Natural killer cell treated with Interleukin-12 subunit alpha and Interleukin-12 subunit beta and Interleukin-15 and Interleukin-18, amount 100 ng/mL, for 72 hours (primary cell): ENCODE measurements at regions not wholly inside any gene's neighbourhood (a gene's known extent, or its start where the extent isn't known, plus 50 kb on each side); places are given as distances from the start of the nearest gene placed in this dataset.

Source experiments
- ATAC-seq, 2 donors: fragments of 150-1000 bp; cut with Tn5 transposase in 1 of 2; sonication (Bioruptor Pico), chemical (Tn5 transposase) in 1 of 2; 2 replicates each; pipeline ENCODE4 v1.10.0; 2021
- DNase-seq: peaks from one replicate; pipeline ENCODE4 v3.0.0; 2022; ENCODE audit warnings: low spot score
- H3K27ac Mint-ChIP-seq, 2 donors: 1 replicate in 1 of 2; 2 replicates in 1 of 2; pipeline ENCODE4 v1.8.0; 2022; ENCODE audit warnings: mixed read lengths in 2 of 2, mild to moderate bottlenecking in 1 of 2, moderate library complexity in 1 of 2
- H3K27me3 Mint-ChIP-seq, 2 donors: 1 replicate in 1 of 2; 2 replicates in 1 of 2; pipeline ENCODE4 v1.8.0; 2022; ENCODE audit warnings: mixed read lengths in 2 of 2
- H3K36me3 Mint-ChIP-seq: one replicate; pipeline ENCODE4 v1.8.0; 2022; ENCODE audit warnings: mixed read lengths
- H3K4me1 Mint-ChIP-seq, 2 donors: 1 replicate in 1 of 2; 2 replicates in 1 of 2; pipeline ENCODE4 v1.8.0; 2022; ENCODE audit warnings: low read depth in 2 of 2, mixed read lengths in 2 of 2, mild to moderate bottlenecking in 1 of 2
- H3K4me3 Mint-ChIP-seq: one replicate; pipeline ENCODE4 v1.8.0; 2022; ENCODE audit warnings: mixed read lengths
- H3K9me3 Mint-ChIP-seq: 2 replicates; pipeline ENCODE4 v1.8.0; 2022; ENCODE audit warnings: mixed read lengths

GRCh38 chr5:2329741-2330140, 421.7 kb downstream of the IRX2 start:
- ATAC-seq (peak in 1 of 2 donors; percentile 32), DNase-seq (no peak)
- Mint-ChIP-seq H3K4me3 (no peak overlapping the region), H3K4me1 (no peaks in the 10 kb centered on the region), H3K27ac (no peak overlapping the region), H3K27me3 (no peaks in the 10 kb centered on the region), H3K36me3 (no peaks in the 10 kb centered on the region), H3K9me3 (peaks cover 3% of the 10 kb centered on the region)

- no peak for DNase-seq
- H3K27ac Mint-ChIP-seq = no peak overlapping the region
- H3K27me3 Mint-ChIP-seq = no peaks in the 10 kb centered on the region
- no peaks in the 10 kb centered on the region for H3K9me3 Mint-ChIP-seq
- H3K36me3 Mint-ChIP-seq = no peaks in the 10 kb centered on the region
- ATAC-seq = no peak
- H3K4me1 Mint-ChIP-seq = no peaks in the 10 kb centered on the region
- no peak overlapping the region for H3K4me3 Mint-ChIP-seq
Measured at GRCh38 chr5:2326601-2327000, 424.9 kb downstream of the IRX2 start.

- H3K9me3 Mint-ChIP-seq = no peaks in the 10 kb centered on the region
- H3K4me1 Mint-ChIP-seq = no peaks in the 10 kb centered on the region
- no peak overlapping the region for H3K4me3 Mint-ChIP-seq
- H3K27ac Mint-ChIP-seq = no peak overlapping the region
- H3K27me3 Mint-ChIP-seq = no peaks in the 10 kb centered on the region
- DNase-seq = no peak
- H3K36me3 Mint-ChIP-seq = no peaks in the 10 kb centered on the region
- no peak for ATAC-seq
Measured at GRCh38 chr5:2324788-2325187, 426.7 kb downstream of the IRX2 start.

GRCh38 chr5:2320611-2321010, 430.9 kb downstream of the IRX2 start:
- Mint-ChIP-seq H3K9me3 (no peaks in the 10 kb centered on the region), H3K27ac (no peak overlapping the region), H3K27me3 (no peaks in the 10 kb centered on the region), H3K4me3 (no peak overlapping the region), H3K4me1 (no peaks in the 10 kb centered on the region), H3K36me3 (no peaks in the 10 kb centered on the region)
- no peak for DNase-seq
- ATAC-seq = no peak

GRCh38 chr5:2317540-2317939, 433.9 kb downstream of the IRX2 start:
- Mint-ChIP-seq H3K9me3 (no peaks in the 10 kb centered on the region), H3K4me3 (no peak overlapping the region), H3K27ac (no peak overlapping the region), H3K4me1 (no peaks in the 10 kb centered on the region), H3K27me3 (no peaks in the 10 kb centered on the region), H3K36me3 (no peaks in the 10 kb centered on the region)
- no peak for DNase-seq
- ATAC-seq = no peak

- Mint-ChIP-seq H3K27me3 (no peaks in the 10 kb centered on the region), H3K27ac (no peak overlapping the region), H3K9me3 (peaks cover 5% of the 10 kb centered on the region), H3K36me3 (no peaks in the 10 kb centered on the region), H3K4me1 (peaks cover under 1 to 2% of the 10 kb centered on the region in 2 donors), H3K4me3 (no peak overlapping the region)
- ATAC-seq (no peak), DNase-seq (no peak)
Measured at GRCh38 chr5:2311851-2312250, 429.1 kb upstream of the IRX4 start.

GRCh38 chr5:2310946-2311345, 428.2 kb upstream of the IRX4 start:
- H3K4me1 Mint-ChIP-seq = peaks cover 4% of the 10 kb centered on the region in 2 donors
- no peak overlapping the region for H3K4me3 Mint-ChIP-seq
- ATAC-seq (no peak), DNase-seq (no peak)
- peaks cover 7% of the 10 kb centered on the region for H3K9me3 Mint-ChIP-seq
- no peaks in the 10 kb centered on the region for H3K27me3 Mint-ChIP-seq
- H3K27ac Mint-ChIP-seq = no peak overlapping the region
- H3K36me3 Mint-ChIP-seq = no peaks in the 10 kb centered on the region

GRCh38 chr5:2307631-2308030, 424.9 kb upstream of the IRX4 start:
- no peak overlapping the region for H3K27ac Mint-ChIP-seq
- ATAC-seq (no peak), DNase-seq (no peak)
- H3K27me3 Mint-ChIP-seq = no peaks in the 10 kb centered on the region
- no peak overlapping the region for H3K4me3 Mint-ChIP-seq
- H3K36me3 Mint-ChIP-seq = no peaks in the 10 kb centered on the region
- peaks cover 7% of the 10 kb centered on the region for H3K9me3 Mint-ChIP-seq
- H3K4me1 Mint-ChIP-seq = peaks cover 4% of the 10 kb centered on the region in 2 donors

- Mint-ChIP-seq H3K36me3 (no peaks in the 10 kb centered on the region), H3K27ac (peak overlapping the region; percentile 13 to 65), H3K27me3 (peaks cover 0 to 3% of the 10 kb centered on the region in 2 donors), H3K9me3 (peaks cover 7% of the 10 kb centered on the region), H3K4me1 (peaks cover 4% of the 10 kb centered on the region in 2 donors), H3K4me3 (peak overlapping the region; percentile 31)
- no peak for DNase-seq
- peak in 1 of 2 donors; percentile 47 for ATAC-seq
Measured at GRCh38 chr5:2306711-2307110, 424.0 kb upstream of the IRX4 start.

- peaks cover 0 to 5% of the 10 kb centered on the region in 2 donors for H3K27me3 Mint-ChIP-seq
- DNase-seq = no peak
- H3K36me3 Mint-ChIP-seq = no peaks in the 10 kb centered on the region
- ATAC-seq = no peak
- peaks cover 4% of the 10 kb centered on the region in 2 donors for H3K4me1 Mint-ChIP-seq
- H3K27ac Mint-ChIP-seq = no peak overlapping the region
- peaks cover 2% of the 10 kb centered on the region for H3K9me3 Mint-ChIP-seq
- H3K4me3 Mint-ChIP-seq = no peak overlapping the region
Measured at GRCh38 chr5:2303431-2304100, 420.8 kb upstream of the IRX4 start.

GRCh38 chr5:2302169-2302568, 419.4 kb upstream of the IRX4 start:
- peaks cover 4% of the 10 kb centered on the region in 2 donors for H3K4me1 Mint-ChIP-seq

GRCh38 chr5:2300861-2301574, 418.3 kb upstream of the IRX4 start:
- no peaks in the 10 kb centered on the region for H3K36me3 Mint-ChIP-seq
- no peaks in the 10 kb centered on the region for H3K9me3 Mint-ChIP-seq
- ATAC-seq (peak in 1 of 2 donors; percentile 22), DNase-seq (no peak)
- H3K4me1 Mint-ChIP-seq = no peaks in the 10 kb centered on the region
- peaks cover 0 to 5% of the 10 kb centered on the region in 2 donors for H3K27me3 Mint-ChIP-seq
- no peak overlapping the region for H3K4me3 Mint-ChIP-seq
- H3K27ac Mint-ChIP-seq = no peak overlapping the region

More at GRCh38 chr5:2302169-2302568, 419.4 kb upstream of the IRX4 start:
- no peaks in the 10 kb centered on the region for H3K36me3 Mint-ChIP-seq
- H3K4me3 Mint-ChIP-seq = no peak overlapping the region
- no peak overlapping the region for H3K27ac Mint-ChIP-seq
- peaks cover 0 to 5% of the 10 kb centered on the region in 2 donors for H3K27me3 Mint-ChIP-seq
- ATAC-seq (no peak), DNase-seq (no peak)
- H3K9me3 Mint-ChIP-seq = peaks cover 2% of the 10 kb centered on the region

- H3K4me3 Mint-ChIP-seq = no peak overlapping the region
- no peaks in the 10 kb centered on the region for H3K9me3 Mint-ChIP-seq
- no peaks in the 10 kb centered on the region for H3K4me1 Mint-ChIP-seq
- DNase-seq = no peak
- no peak overlapping the region for H3K27ac Mint-ChIP-seq
- peaks cover 0 to 5% of the 10 kb centered on the region in 2 donors for H3K27me3 Mint-ChIP-seq
- ATAC-seq = peak in 1 of 2 donors; percentile 3
- H3K36me3 Mint-ChIP-seq = no peaks in the 10 kb centered on the region
Measured at GRCh38 chr5:2300421-2300820, 417.7 kb upstream of the IRX4 start.

- peaks cover 0 to 5% of the 10 kb centered on the region in 2 donors for H3K27me3 Mint-ChIP-seq
- ATAC-seq (no peak), DNase-seq (no peak)
- H3K9me3 Mint-ChIP-seq = no peaks in the 10 kb centered on the region
- H3K36me3 Mint-ChIP-seq = no peaks in the 10 kb centered on the region
- no peak overlapping the region for H3K27ac Mint-ChIP-seq
- H3K4me3 Mint-ChIP-seq = no peak overlapping the region
- no peaks in the 10 kb centered on the region for H3K4me1 Mint-ChIP-seq
Measured at GRCh38 chr5:2299388-2300220, 416.9 kb upstream of the IRX4 start.
